ENCODE measurements at regions not wholly inside any gene's neighbourhood (a gene's known extent, or its start where the extent isn't known, plus 50 kb on each side); places are given as distances from the start of the nearest gene placed in this dataset.
A peak's percentile ranks its signal among the peaks of the same experiment; 100 is the strongest.

- no peak for DNase-seq
Measured at GRCh38 chr21:26784974-26785373, 60.2 kb downstream of the ADAMTS1 start.

DNA sequence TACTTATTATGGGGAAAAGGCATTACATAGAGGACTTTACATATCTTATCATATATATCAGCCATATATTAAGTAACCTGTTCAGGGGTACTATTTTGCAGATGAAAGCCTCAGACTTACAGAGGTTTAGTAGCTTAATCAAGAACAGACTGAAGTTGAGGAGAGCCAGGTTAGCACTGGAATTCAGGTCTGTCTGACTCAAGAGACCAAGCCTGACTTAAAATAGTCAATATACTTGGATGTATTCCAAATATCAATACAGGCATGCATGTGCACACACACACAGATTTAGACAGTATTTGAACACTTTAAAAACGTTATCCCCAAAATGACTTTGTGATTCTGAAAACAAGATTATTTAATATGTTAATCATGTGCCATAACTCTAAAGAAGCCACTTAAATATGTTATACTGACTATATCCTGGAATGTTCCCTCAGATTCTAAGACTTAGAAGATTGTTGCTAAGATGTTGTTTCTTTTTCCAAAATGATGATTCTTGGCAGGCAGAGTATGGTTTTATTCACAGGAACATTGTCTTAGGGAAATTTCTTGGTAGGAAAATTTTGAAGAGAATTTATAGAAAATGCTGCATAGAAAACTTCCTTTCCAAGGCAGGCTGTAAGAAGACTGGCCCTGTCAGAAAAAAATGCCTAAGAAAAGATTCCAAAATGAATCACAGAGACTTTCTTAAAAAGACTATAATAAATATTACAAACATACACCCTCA lies 61.6 kb downstream of the ADAMTS1 start:
- no peak for DNase-seq

DNA sequence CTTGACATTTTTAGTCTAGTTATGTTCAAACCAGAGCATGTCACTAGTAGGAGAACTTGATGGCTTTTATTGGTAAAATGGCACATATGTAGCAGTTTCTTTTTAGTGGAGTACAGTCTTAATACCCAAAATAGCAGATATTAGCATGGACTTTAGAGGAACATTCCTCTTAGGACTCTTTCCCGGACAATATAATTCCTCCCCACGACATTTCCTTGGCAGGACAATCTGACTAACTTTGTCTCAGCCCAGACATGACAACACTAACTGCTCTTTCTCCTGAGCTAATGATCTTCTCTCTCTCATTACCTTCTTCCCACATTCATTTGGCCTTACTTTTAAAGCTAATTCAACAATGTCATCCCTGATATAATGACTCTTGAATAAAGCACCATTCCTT lies 62.5 kb downstream of the ADAMTS1 start:
- no peak for DNase-seq

GRCh38 chr21:26782331-26782730 lies 62.9 kb downstream of the ADAMTS1 start:
- DNase-seq = no peak

- DNase-seq = no peak
Measured at GRCh38 chr21:26781331-26781730, 63.9 kb downstream of the ADAMTS1 start.

- no peak for DNase-seq
Measured at GRCh38 chr21:26777166-26777565, 68.0 kb downstream of the ADAMTS1 start.

- DNase-seq = no peak
Measured at GRCh38 chr21:26776310-26777021, 68.7 kb downstream of the ADAMTS1 start.

DNA sequence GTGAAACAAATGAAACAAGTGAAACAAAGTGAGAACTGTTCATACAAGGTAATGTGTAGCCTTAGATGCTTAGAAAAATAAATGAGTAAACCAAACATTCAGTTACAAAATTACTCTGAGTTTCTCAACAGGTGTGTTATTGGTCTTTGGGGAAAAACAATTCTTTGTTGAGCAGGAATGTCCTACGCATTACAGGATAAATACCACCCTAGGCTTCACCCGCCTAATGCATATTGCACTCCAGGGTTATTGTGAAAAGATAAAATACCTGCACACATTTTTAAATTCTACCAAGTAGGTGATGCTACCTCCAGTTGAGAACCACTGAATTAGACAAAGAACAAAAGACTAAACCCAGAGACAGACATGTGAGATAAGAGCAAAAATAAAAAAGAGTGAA lies 72.2 kb downstream of the ADAMTS1 start:
- no peak for DNase-seq

GRCh38 chr21:26769613-26770188 lies 75.5 kb downstream of the ADAMTS1 start:
- DNase-seq = peak; percentile 24

GRCh38 chr21:26766826-26767325 lies 78.3 kb downstream of the ADAMTS1 start:
- DNase-seq = no peak

DNA sequence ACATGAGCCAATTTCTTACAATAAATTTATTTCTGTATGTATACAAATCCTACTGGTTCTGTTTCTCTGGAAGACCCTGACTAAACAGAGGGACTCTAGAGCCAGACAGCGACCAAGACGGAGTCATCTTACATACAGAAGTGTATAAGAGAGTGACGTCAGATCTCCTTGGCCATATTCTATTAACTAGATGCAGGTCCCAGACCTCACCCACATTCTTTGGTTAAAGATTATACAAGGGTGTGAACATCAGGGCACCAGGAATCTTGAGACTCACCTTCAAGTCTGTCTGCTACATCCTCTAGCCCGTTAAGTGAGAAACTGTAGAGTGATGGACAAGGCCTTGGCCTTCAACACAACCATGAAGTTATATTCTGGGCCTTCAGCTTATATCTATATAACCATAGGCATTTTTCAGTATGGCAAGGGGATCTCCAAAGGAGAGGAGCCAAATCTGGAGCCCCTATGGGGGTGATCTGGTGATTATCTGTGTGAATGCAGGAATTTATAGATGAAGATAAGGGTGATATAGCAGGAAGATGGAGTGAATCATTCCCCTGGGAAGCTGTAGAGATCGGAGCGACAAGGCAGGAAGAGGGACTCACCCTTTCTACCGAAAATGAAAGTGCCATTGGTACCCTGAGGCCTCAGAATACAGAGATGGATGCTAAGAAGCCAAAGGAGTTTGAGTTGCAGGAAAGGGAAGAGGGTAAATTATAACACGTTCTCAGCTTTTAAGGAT lies 83.9 kb downstream of the ADAMTS1 start:
- DNase-seq = no peak

- DNase-seq = no peak
Measured at GRCh38 chr21:26759731-26760130, 85.5 kb downstream of the ADAMTS1 start.

DNA sequence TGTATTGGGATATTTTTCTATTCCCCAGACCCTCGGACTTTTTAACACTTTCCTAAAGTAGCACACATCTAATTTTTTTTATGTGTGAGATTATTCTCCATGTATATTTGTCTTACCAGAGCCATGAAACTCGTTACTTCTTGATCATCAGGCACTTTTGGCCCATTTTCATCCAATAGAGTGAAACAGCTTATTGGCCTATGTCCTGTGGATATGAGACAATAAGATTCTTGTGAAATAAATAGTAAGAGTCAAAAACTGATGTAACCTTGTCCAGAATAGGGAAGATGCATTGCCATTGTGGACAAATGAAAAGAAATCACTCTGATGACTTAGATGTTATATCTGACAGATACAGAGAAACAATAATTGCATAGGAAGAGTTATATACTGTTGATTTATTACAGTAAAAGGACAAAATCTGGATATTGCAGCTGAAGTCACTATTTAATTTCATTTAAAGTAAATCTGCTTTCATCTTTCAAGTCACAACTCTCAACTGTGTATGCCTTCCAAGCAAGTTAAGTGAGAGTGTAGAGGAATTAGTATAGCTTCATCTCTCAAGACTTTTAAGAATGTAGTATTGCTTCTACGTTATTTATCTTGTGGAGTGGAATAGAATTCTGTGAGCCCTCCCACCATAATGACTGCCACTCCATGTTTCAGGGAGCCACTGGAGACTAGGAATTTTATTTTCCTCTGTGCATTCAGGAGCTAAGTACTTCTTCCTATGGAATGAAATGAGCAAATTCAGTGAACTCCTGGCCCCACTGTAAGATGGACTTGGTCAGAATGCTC lies 86.9 kb downstream of the ADAMTS1 start:
- no peak for DNase-seq

DNA sequence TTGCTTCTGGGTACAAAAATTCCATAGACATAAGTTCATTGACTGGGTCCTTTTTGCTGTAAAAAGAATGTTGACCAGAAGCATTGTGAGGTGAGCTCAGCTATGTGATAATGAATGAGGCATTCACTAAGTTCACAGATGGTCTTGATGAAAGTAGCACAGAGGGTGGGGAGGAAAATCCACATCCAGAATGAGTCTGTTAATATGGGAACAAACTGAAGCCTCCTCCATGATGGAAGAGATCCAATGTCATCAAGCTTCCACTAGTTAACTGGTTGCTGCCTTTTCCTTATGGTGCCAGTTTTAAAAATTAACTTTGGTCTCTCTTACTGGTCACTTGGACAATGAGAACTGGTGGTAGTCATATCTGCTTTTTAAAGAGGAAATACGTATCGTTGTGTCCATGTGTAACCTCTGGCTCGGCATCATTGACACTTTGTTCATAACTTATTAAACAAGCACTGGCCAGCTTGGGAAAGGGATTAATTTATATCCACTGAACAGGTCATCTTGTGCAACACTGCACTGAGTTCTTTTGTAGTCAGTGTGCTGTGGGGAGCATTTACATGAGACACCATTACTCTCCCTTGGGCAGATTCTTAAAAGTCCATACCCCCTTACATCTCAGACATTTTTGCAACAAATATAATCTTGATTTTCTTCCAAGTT lies 88.6 kb downstream of the ADAMTS1 start:
- no peak for DNase-seq

GRCh38 chr21:26754853-26755252 lies 90.4 kb downstream of the ADAMTS1 start:
- no peak for DNase-seq

GRCh38 chr21:26753822-26754221 lies 91.4 kb downstream of the ADAMTS1 start:
- DNase-seq = no peak

DNA sequence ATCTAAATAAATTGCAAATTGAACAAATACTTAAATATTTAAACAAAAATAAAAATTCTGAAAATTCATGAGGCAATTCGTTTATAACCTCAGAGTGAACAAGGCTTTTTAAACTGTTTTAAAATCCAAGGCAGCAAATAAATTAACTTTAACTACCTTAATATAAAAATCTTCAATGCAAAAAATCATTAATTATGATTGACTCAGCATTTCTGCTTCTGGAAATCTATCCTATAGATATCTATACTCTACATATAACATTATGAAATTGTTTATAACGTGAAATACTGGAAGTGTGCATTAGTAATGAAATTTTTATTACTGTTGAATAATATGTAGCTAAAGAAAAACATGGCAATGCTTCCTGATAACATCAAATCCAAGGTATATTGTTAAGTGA lies 92.4 kb downstream of the ADAMTS1 start:
- no peak for DNase-seq

GRCh38 chr21:26751305-26751704 lies 93.9 kb downstream of the ADAMTS1 start:
- DNase-seq = no peak

GRCh38 chr21:26748066-26748465 lies 97.1 kb downstream of the ADAMTS1 start:
- no peak for DNase-seq

DNA sequence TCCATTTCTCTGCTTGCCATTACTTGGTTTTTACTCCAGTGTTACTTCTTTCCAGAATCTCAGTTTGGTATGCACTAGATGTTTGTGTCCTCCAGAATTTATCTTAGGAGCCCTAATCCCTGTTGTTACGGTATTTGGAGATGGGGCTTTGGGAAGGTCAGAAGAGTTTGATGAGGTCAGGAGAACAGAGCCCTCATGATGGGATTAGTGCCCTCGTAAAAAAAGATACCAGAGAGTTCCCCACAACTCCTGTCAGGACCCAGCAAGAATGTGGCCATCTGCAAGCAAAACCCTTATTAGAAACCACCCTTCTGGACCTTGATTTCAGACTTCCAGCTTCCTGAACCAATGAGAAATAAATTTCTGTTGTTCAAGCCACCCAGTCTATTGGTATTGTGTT lies 98.0 kb downstream of the ADAMTS1 start:
- no peak for DNase-seq

- DNase-seq = no peak
Measured at GRCh38 chr21:26743524-26743923, 101.7 kb downstream of the ADAMTS1 start.

- DNase-seq = no peak
Measured at GRCh38 chr21:26739189-26739588, 106.0 kb downstream of the ADAMTS1 start.

All from suppressor macrophage treated with lipopolysaccharide for 4 hours (primary cell).